Kidney epithelial cell (primary cell): ENCODE measurements at regions not wholly inside any gene's neighbourhood (a gene's known extent, or its start where the extent isn't known, plus 50 kb on each side); places are given as distances from the start of the nearest gene placed in this dataset.

Experiments used
- DNase-seq: peaks from one replicate; pipeline ENCODE4 v3.0.0-alpha.2; 2010; ENCODE audit warnings: low read depth
- H3K27me3 ChIP-seq: 2 replicates; pipeline ENCODE4 v1.6.0; 2011; ENCODE audit warnings: low read length; ENCODE audit not compliant: control insufficient read depth, insufficient read depth
- H3K36me3 ChIP-seq: 2 replicates; pipeline ENCODE4 v1.5.1; 2011; ENCODE audit warnings: low read length; ENCODE audit not compliant: control insufficient read depth, insufficient read depth
- H3K4me3 ChIP-seq: 2 replicates; pipeline ENCODE4 v1.5.1; 2011; ENCODE audit warnings: low read depth, mild to moderate bottlenecking, control low read depth, low read length
- TF ChIP-seq, protein P1 (sequence below): IDR thresholded peaks from 2 replicates; pipeline ENCODE4 v1.5.1; 2011; ENCODE audit warnings: mild to moderate bottlenecking, moderate library complexity, low read length, control low read depth, inconsistent platforms; ENCODE audit not compliant: insufficient read depth, poor library complexity, severe bottlenecking

GRCh38 chr4:148998719-148999118 is 556.5 kb upstream of the NR3C2 start:
- no peak for DNase-seq

DNA sequence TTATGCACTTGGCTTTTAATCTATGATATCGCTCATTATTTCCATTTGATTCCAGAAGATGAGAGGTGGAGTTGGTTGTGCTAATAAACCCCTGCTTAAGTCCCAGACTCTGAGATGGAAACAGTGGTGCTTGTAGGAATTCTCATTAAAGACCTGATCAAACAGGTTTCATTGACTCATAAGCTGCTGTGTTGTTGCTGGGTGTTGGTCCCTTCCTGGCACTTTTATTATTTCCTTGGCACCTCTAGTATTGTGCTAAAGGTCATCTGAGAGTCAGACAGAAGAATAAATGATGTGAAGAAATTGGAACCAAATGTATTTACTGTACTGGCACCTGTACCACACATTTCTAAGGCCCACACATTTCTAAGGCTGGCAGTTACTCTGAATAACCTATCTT is 544.7 kb upstream of the NR3C2 start:
- Histone ChIP-seq H3K4me3 (no peak overlapping the region), H3K36me3 (no peaks in the 10 kb centered on the region), H3K27me3 (no peaks in the 10 kb centered on the region)
- TF ChIP-seq, protein P1, sequence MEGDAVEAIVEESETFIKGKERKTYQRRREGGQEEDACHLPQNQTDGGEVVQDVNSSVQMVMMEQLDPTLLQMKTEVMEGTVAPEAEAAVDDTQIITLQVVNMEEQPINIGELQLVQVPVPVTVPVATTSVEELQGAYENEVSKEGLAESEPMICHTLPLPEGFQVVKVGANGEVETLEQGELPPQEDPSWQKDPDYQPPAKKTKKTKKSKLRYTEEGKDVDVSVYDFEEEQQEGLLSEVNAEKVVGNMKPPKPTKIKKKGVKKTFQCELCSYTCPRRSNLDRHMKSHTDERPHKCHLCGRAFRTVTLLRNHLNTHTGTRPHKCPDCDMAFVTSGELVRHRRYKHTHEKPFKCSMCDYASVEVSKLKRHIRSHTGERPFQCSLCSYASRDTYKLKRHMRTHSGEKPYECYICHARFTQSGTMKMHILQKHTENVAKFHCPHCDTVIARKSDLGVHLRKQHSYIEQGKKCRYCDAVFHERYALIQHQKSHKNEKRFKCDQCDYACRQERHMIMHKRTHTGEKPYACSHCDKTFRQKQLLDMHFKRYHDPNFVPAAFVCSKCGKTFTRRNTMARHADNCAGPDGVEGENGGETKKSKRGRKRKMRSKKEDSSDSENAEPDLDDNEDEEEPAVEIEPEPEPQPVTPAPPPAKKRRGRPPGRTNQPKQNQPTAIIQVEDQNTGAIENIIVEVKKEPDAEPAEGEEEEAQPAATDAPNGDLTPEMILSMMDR = no peak
- no peak for DNase-seq

More at GRCh38 chr4:148998719-148999118, 556.5 kb upstream of the NR3C2 start:
- H3K4me3 ChIP-seq = no peak overlapping the region
- TF ChIP-seq, protein P1 = peak; percentile 21
- no peaks in the 10 kb centered on the region for H3K27me3 ChIP-seq
- H3K36me3 ChIP-seq = no peaks in the 10 kb centered on the region

DNA sequence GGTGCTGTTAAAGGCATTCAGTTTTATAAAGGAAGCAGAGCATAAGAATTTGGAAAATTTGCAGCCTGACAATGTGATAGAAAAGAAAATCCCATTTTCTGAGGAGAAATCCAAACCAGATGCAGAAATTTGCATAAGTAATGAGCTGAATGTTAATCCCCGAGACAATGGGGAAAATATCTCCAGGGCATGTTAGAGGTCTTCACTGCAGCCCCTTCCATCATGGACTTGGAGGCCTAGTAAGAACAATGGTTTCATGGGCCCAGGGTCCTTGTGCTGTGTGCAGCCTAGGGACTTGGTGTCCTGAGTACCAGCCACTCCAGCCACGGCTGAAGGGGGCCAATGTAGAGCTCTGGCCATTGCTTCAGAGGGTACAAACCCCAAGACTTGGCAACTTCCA is 542.7 kb upstream of the NR3C2 start:
- Histone ChIP-seq H3K36me3 (no peaks in the 10 kb centered on the region), H3K27me3 (no peaks in the 10 kb centered on the region), H3K4me3 (no peak overlapping the region)
- TF ChIP-seq, protein P1 = no peak
- DNase-seq = no peak

DNA sequence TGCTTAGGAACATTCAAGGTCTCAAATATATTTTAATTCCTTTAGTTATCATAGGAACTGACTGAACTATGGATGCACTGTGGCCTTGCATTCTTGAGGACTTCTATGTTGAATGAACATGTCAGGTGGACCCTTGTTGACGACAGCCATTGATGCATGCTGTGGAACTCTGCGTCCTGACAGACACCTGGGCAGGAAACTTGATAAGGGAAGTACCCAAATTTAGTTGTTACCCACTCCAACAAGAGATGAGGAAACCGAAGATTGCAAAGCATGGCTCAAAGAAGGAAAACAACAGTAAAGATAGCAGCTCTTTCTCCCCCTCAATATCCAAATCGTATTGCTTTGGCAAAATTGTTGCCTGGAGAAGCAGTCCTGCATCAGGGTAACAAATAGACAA is 540.0 kb upstream of the NR3C2 start:
- H3K4me3 ChIP-seq = no peak overlapping the region
- no peaks in the 10 kb centered on the region for H3K36me3 ChIP-seq
- TF ChIP-seq, protein P1 = no peak
- DNase-seq = no peak
- no peaks in the 10 kb centered on the region for H3K27me3 ChIP-seq

DNA sequence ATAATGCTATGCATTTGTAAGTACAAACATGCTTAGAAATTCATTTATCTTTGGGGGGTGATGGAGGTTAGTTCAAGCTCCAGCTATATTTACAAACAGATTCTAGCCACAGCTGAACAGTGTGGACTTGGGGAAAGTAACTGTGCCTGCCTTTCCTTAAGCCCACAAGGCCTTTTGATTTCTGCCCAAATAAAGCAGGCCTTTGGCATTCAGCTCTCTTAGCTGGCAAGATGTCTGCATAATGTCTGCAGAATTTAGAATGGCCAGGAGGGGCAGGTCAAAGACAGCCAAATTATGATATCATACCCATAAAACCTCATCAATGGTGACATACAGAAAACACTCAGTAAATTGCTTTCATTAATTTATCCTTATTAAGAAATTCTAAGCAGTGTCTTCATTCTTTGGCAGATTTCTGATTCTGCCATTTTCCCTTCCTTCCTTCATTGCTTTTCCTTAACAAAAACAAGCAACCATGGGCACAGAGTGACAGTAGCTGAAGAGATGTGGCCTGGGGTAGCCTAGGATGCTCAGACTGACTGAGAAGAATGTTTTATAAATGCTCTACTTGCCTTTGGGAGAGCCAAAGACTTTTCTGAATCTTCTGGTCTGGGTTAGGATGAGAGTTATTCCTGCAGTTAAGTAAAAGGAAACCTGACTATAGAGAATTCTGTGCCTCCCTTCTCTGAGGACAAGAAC is 538.7 kb upstream of the NR3C2 start:
- no peak for DNase-seq
- H3K4me3 ChIP-seq = no peak overlapping the region
- TF ChIP-seq, protein P1 = no peak
- H3K36me3 ChIP-seq = no peaks in the 10 kb centered on the region
- H3K27me3 ChIP-seq = no peaks in the 10 kb centered on the region

DNA sequence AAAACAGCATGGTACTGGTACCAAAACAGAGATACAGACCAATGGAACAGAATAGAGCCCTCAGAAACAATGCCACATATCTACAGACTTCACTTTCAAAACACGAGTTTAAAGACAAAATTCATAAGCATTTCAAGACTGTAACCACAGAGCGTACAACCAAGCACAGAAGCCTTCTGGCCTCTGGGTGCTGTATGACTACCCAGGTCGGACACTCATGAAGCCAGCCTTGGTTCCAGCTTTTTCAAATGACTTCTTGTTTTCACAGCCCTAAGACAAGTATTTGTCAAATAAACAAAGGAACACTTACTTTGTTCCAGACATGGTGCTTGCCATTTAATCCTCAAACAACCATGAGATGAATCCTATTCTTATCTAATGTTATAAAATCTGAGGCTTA is 536.1 kb upstream of the NR3C2 start:
- no peak for DNase-seq
- Histone ChIP-seq H3K36me3 (no peaks in the 10 kb centered on the region), H3K4me3 (no peak overlapping the region), H3K27me3 (no peaks in the 10 kb centered on the region)
- TF ChIP-seq, protein P1 = no peak
